IPS-20b (cell line): ENCODE measurements at regions not wholly inside any gene's neighbourhood (a gene's known extent, or its start where the extent isn't known, plus 50 kb on each side); places are given as distances from the start of the nearest gene placed in this dataset.

Experiments used
- H3K27ac ChIP-seq: one replicate; pipeline ENCODE4 v1.5.1; 2013; ENCODE audit warnings: low read length
- H3K27me3 ChIP-seq: 2 replicates; pipeline ENCODE4 v1.6.1; 2013; ENCODE audit warnings: mild to moderate bottlenecking, low read length, inconsistent platforms; ENCODE audit not compliant: insufficient read depth
- H3K36me3 ChIP-seq: 2 replicates; pipeline ENCODE4 v1.6.1; 2013; ENCODE audit warnings: low read depth, mild to moderate bottlenecking, inconsistent platforms, low read length, moderate library complexity; ENCODE audit not compliant: insufficient read depth
- H3K4me1 ChIP-seq: 2 replicates; pipeline ENCODE4 v1.6.1; 2013; ENCODE audit warnings: mild to moderate bottlenecking, control low read depth, inconsistent platforms, low read length, moderate library complexity; ENCODE audit not compliant: insufficient read depth
- H3K4me3 ChIP-seq: 2 replicates; pipeline ENCODE4 v1.5.1; 2013; ENCODE audit warnings: mild to moderate bottlenecking, low read length, inconsistent platforms
- H3K9ac ChIP-seq: 2 replicates; pipeline ENCODE4 v1.6.1; 2013; ENCODE audit warnings: low read depth, mild to moderate bottlenecking, inconsistent platforms, low read length, moderate library complexity
- H3K9me3 ChIP-seq: 2 replicates; pipeline ENCODE4 v1.6.1; 2013; ENCODE audit warnings: mild to moderate bottlenecking, low read depth, low read length, inconsistent platforms; ENCODE audit not compliant: insufficient read depth

DNA sequence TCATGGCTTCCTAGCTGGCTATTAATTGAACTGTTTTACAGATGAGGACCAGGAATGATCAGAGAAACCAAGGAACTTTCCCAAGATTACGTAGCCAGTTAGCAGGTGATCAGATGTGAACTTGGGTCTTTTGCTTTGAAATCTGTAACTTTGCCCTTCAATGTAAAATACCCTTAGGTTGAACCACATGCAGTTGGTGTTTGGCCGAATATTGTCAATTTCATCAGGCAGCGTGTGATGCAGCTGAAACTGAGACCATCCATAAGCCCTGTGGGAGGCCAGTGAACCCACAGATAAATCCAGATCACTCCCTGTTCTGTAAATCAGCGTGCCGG, 150.8 kb downstream of the ETS2 start:
- no peaks in the 10 kb centered on the region for H3K9me3 ChIP-seq
- no peaks in the 10 kb centered on the region for H3K36me3 ChIP-seq
- H3K27me3 ChIP-seq, result no peaks in the 10 kb centered on the region
- H3K4me3 ChIP-seq, result no peak overlapping the region
- H3K9ac ChIP-seq, result no peak overlapping the region
- no peak overlapping the region for H3K27ac ChIP-seq
- no peaks in the 10 kb centered on the region for H3K4me1 ChIP-seq

DNA sequence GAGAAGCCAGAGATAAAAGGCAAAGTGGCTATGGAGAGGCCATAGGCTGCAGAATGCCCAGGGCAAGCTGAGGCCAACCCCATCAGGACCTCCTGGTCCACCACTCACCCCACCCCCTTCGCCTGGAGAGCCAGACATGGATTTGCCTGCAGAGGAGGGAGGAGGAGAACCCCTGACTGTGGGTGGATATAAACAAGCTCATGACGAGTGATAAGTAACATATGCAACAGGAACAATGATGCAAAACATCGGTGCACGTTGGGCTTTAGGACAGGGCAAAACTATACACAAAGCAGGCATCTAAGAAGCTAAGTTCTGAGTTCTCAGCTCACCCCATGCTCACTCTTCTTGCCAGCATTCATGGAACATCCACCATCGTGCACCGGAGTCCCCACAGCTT, 150.3 kb downstream of the ETS2 start:
- Histone ChIP-seq H3K9ac (no peak overlapping the region), H3K4me1 (no peaks in the 10 kb centered on the region), H3K9me3 (no peaks in the 10 kb centered on the region), H3K36me3 (no peaks in the 10 kb centered on the region), H3K27me3 (no peaks in the 10 kb centered on the region), H3K27ac (no peak overlapping the region), H3K4me3 (no peak overlapping the region)

DNA sequence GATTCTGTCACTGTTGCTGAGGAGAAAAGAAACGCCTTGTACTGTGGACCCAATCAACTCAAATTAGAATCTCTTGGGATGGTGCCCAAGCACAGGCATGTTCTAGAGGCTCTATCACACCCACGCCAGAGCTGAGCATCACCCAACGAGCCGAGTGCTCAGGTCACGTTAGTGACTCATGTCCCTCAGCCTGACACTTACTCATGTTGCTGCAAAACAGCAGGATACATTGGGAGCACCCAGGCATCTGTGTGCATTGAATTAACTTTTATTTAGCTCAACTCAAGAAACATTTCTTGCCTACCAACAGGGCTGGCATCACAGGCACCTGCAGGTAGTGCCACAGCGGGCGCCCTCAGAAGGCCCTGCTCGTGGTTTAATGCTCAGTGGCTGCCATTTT, 149.8 kb downstream of the ETS2 start:
- no peaks in the 10 kb centered on the region for H3K9me3 ChIP-seq
- H3K27ac ChIP-seq, result no peak overlapping the region
- H3K4me3 ChIP-seq, result no peak overlapping the region
- no peak overlapping the region for H3K9ac ChIP-seq
- no peaks in the 10 kb centered on the region for H3K4me1 ChIP-seq
- H3K27me3 ChIP-seq, result no peaks in the 10 kb centered on the region
- H3K36me3 ChIP-seq, result no peaks in the 10 kb centered on the region

DNA sequence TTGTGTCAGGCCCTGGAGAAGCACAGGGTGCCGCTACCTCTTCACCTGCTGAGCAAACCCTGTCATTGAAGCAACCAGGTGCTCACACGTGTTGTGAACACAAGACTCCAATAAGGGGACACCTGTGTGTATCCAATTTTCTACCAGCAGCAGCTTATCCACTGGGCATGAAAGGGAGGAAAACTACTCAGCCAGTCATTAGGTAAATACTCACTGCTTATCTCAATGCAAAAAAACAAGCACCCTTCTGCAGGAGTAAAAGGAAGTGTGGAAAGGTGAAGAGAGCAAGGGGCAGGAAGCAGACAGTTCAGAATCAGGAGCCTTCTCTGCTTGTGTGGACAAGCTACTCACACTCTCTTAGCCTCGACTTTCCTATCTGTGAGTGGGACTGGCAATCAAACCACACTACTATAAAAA, 148.9 kb downstream of the ETS2 start:
- H3K36me3 ChIP-seq, result no peaks in the 10 kb centered on the region
- no peaks in the 10 kb centered on the region for H3K4me1 ChIP-seq
- no peaks in the 10 kb centered on the region for H3K9me3 ChIP-seq
- no peak overlapping the region for H3K9ac ChIP-seq
- no peak overlapping the region for H3K4me3 ChIP-seq
- H3K27me3 ChIP-seq, result no peaks in the 10 kb centered on the region
- H3K27ac ChIP-seq, result no peak overlapping the region

DNA sequence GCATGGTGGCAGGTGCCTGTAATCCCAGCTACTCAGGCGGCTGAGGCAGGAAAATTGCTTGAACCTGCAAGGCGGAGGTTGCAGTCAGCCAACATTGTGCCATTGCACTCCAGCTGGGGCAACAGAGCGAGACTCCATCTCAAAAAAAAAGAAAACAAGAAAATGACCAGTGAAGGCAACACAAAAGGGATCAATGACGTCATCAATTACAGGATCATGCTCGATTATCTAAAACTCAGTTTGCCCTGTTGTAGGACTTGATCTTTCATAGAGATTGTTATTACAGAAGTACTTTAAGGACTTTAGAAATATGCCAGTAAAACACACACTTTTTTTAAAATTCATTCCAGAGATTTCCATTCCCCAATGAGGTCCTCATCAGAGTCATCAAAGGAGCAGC, 147.8 kb downstream of the ETS2 start:
- H3K4me1 ChIP-seq, result no peaks in the 10 kb centered on the region
- no peak overlapping the region for H3K27ac ChIP-seq
- no peaks in the 10 kb centered on the region for H3K36me3 ChIP-seq
- no peak overlapping the region for H3K4me3 ChIP-seq
- no peaks in the 10 kb centered on the region for H3K27me3 ChIP-seq
- no peaks in the 10 kb centered on the region for H3K9me3 ChIP-seq
- no peak overlapping the region for H3K9ac ChIP-seq

DNA sequence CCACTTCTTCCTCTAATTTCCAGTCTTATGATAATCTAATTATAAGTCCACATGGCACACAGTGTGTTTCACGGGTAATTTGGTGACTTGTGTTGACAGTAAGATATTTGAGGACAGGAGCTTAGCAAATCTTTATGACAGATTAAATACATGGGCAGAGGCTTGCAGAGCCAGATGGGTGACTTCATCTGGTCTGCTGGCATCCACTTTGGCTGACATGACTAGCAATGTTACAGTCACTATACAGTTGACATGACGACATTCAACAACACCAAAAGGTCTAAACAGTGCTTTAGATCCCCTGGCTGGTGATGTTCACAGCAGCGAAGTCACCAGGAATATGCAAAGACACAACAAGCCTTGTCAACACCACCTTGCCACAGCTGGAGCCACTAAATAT, 147.2 kb downstream of the ETS2 start:
- H3K4me1 ChIP-seq, result no peaks in the 10 kb centered on the region
- no peak overlapping the region for H3K27ac ChIP-seq
- no peaks in the 10 kb centered on the region for H3K9me3 ChIP-seq
- H3K4me3 ChIP-seq, result no peak overlapping the region
- H3K27me3 ChIP-seq, result peaks cover 6% of the 10 kb centered on the region; the same call in 1 of the 2 replicates
- no peaks in the 10 kb centered on the region for H3K36me3 ChIP-seq
- H3K9ac ChIP-seq, result no peak overlapping the region

DNA sequence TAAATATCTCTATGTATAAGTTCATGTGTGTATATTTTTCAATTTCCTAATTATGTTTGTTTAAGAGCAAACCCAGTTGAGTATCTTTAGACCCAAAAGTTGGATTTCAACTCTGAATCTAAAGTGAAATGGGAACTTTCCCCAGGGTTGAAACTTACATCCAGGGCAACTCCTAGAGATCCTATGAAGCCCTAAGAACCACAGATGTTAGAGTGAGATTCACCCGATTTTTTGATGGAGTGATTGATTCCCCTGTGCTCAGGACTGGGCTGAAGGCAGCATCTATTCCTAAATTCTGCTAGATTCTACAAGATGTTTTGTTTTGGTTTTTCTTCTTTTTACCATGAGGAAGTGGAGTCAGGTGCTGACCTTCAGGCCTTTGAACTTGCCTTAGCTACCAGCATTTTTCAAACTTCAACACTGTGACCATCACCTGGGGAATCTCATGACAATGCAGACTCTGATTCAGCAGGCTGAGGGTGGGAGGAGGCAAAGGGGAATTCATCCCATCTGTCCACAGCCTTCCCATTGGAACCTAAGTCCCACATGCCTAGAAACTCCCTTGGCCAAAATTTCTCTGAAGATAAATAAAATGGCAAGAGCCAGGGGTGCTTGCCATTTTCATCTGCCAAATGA, 145.5 kb downstream of the ETS2 start:
- Histone ChIP-seq H3K9ac (no peak overlapping the region), H3K4me1 (peaks cover 4% of the 10 kb centered on the region; the same call in 1 of the 2 replicates), H3K27ac (no peak overlapping the region), H3K9me3 (no peaks in the 10 kb centered on the region), H3K27me3 (peaks cover 22% of the 10 kb centered on the region), H3K36me3 (no peaks in the 10 kb centered on the region), H3K4me3 (no peak overlapping the region)

DNA sequence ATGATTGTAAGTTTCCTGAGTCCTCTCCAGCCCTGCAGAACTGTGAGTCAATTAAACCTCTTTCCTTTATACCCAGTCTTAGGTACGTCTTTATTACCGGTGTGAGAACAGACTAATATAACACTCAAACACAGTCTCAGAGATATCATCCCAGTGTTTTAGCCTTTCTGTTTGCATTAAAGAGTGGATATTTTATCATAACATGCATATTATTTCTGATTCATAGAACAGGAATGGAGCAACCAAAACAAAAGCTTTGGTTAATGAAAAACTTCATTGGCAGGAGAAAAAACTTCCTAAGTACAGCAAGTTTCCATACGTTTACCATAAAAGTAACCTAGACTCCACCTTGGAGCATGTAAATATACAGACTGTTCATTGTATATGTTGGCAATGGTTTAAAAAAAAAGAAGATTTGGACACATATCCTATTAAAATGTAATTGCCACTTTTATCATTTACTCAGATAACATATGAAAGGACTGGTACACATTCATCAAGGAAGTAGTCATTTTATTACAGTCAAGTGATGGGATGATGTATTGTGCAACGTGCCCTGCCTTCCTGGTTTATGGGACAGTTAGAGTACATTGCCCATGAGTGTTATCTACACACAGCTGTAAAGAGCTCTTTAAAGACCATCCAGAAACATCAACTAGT, 144.8 kb downstream of the ETS2 start:
- Histone ChIP-seq H3K27ac (no peak overlapping the region), H3K9me3 (no peaks in the 10 kb centered on the region), H3K9ac (no peak overlapping the region), H3K4me3 (no peak overlapping the region), H3K27me3 (peaks cover 24% of the 10 kb centered on the region), H3K4me1 (peaks cover 9% of the 10 kb centered on the region; the same call in 1 of the 2 replicates), H3K36me3 (no peaks in the 10 kb centered on the region)

DNA sequence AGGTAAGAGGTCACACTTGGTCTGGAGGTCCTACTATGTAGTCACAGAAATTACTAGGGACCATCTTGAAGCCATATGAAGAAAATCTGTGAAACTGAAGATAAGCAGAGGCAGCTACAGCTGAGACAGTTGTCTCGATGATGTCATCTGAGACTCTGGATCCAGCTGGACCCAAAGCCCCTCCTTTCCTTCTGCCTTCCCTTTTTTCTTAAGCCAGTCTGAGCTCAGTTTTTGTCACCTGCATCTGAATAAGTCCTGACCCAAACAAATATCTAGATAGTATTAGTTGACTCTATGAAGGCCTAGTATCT, 143.3 kb downstream of the ETS2 start:
- Histone ChIP-seq H3K9me3 (no peaks in the 10 kb centered on the region), H3K4me1 (peaks cover 13% of the 10 kb centered on the region; the same call in 1 of the 2 replicates), H3K27me3 (peaks cover 24% of the 10 kb centered on the region), H3K4me3 (no peak overlapping the region), H3K36me3 (no peaks in the 10 kb centered on the region), H3K27ac (no peak overlapping the region), H3K9ac (no peak overlapping the region)

DNA sequence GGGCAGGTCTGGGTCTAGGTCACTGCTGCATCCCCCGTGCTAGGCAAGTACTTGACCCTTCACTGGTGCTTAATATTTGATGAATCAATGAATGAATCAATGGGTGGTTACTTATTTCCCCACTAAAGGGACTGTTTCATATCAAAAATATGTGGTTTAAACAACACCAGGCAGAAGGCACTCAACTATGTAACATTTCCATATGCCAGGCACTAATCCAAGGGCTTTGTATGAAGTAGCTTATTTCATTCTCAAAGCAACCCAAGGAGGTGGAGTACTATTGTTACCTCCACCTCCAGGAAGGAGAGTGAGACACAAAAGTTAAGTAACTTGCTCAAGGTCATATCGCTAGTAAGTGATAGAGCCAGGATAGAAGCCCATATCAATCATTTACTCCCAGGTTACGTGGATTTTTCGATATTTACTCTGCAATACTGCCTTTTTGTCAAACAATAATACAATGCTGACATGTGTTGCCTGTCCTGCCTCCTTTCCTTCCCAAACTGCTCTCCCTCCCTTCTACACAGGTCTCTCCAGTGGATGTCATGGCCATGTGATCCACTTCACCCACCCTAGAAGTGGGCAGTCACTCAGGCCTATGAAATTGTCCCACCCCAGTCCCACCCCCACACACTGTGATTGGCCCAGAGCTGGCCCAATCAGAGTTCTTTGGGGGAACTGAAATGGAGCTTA, 142.8 kb downstream of the ETS2 start:
- H3K4me3 ChIP-seq, result no peak overlapping the region
- H3K27ac ChIP-seq, result no peak overlapping the region
- no peaks in the 10 kb centered on the region for H3K9me3 ChIP-seq
- no peaks in the 10 kb centered on the region for H3K36me3 ChIP-seq
- H3K9ac ChIP-seq, result no peak overlapping the region
- peaks cover 24% of the 10 kb centered on the region for H3K27me3 ChIP-seq
- peaks cover 13% of the 10 kb centered on the region; the same call in 1 of the 2 replicates for H3K4me1 ChIP-seq

DNA sequence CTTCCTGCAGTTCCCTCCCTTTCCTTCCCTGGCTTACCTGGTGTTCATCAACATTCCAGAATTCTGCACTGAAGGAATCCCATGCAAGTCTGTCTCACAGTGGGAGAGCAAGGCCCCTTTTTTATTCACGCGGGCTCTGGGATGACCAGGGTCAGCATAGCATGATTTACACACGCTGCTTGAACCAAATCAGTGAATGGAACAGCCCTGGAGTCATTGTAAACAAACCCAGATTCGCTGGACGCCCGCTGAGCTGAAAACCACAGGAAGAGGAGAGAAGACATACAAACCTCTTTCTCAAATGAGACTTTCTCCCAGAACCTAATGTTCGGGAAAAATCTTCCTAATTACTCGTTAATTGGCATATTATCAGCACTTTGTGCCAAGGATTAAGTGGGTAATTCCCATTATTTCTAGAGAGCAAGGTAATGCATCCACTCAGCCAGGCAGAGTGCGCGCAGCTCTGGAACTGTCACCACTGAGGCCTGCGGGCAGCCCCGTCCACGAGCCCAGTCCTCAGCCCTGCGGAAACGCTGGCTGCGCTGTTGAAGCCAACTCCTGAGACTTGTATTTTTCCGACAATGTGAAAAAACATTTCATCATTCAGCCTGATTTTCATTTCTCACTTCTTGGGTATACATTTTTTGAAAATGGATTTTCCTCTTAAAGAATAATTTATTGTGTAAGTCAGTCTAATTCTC, 140.0 kb downstream of the ETS2 start:
- Histone ChIP-seq H3K4me1 (peaks cover 13% of the 10 kb centered on the region; the same call in 1 of the 2 replicates), H3K27me3 (peaks cover 24% of the 10 kb centered on the region), H3K9ac (no peak overlapping the region), H3K27ac (no peak overlapping the region), H3K9me3 (no peaks in the 10 kb centered on the region; the same call in 1 of the 2 replicates), H3K4me3 (peak overlapping the region; percentile 38; the same call in 1 of the 2 replicates), H3K36me3 (no peaks in the 10 kb centered on the region)
